ENCODE measurements at regions not wholly inside any gene's neighbourhood (a gene's known extent, or its start where the extent isn't known, plus 50 kb on each side); places are given as distances from the start of the nearest gene placed in this dataset.

GRCh38 chr13:106918557-106918860 lies 350.6 kb upstream of the ARGLU1 start:
- no peak for TF ChIP-seq CTCF (IDR thresholded peaks at IDR 0.05)
- no peak for TF ChIP-seq POLR2A (IDR thresholded peaks at IDR 0.05; ENCODE audit: low read depth)
- TF ChIP-seq POLR2AphosphoS5 (IDR thresholded peaks at IDR 0.05): no peak
- no peak for TF ChIP-seq EP300 (IDR thresholded peaks at IDR 0.05)
